CD4-positive, alpha-beta memory T cell (primary cell): ENCODE measurements at regions not wholly inside any gene's neighbourhood (a gene's known extent, or its start where the extent isn't known, plus 50 kb on each side); places are given as distances from the start of the nearest gene placed in this dataset.

Experiments used
- CTCF ChIA-PET: fragments of 350-600 bp; sonication (Branson Sonifier 250); formaldehyde crosslinking; loops from one replicate; lab custom pipeline; 2021; ENCODE audit warnings: inconsistent platforms; ENCODE audit not compliant: partially characterized antibody; lab: Charles Lee
- POLR2A ChIA-PET: fragments of 350-600 bp; sonication (Branson Sonifier 250); formaldehyde crosslinking; loops from one replicate; lab custom pipeline; 2021; ENCODE audit not compliant: partially characterized antibody; lab: Charles Lee
- DNase-seq, 5 donors: peaks; one replicate each; pipeline versions ENCODE4 v3.0.0 to v3.0.0-alpha.2; 2020 to 2022; ENCODE audit warnings: mixed read lengths in 1 of 5
- H3K27ac ChIP-seq: one replicate; pipeline ENCODE4 v1.7.0; 2013; ENCODE audit warnings: low read depth, low read length
- H3K27me3 ChIP-seq: 2 replicates; pipeline ENCODE4 v1.7.0; 2013; ENCODE audit warnings: mild to moderate bottlenecking, low read length, moderate library complexity; ENCODE audit not compliant: insufficient read depth
- H3K36me3 ChIP-seq: 2 replicates; pipeline ENCODE4 v1.7.0; 2013; ENCODE audit warnings: mild to moderate bottlenecking, low read length, moderate library complexity; ENCODE audit not compliant: insufficient read depth
- H3K4me1 ChIP-seq: 2 replicates; pipeline ENCODE4 v1.7.0; 2013; ENCODE audit warnings: mild to moderate bottlenecking, low read length, moderate library complexity; ENCODE audit not compliant: insufficient read depth
- H3K4me3 ChIP-seq, 2 donors: one replicate each; pipeline ENCODE4 v1.7.0; 2013; ENCODE audit warnings: low read length in 2 of 2, mild to moderate bottlenecking in 1 of 2
- H3K9me3 ChIP-seq, 2 donors: one replicate each; pipeline ENCODE4 v1.7.0; 2013; ENCODE audit warnings: low read length in 2 of 2, control low read depth in 1 of 2; ENCODE audit not compliant: control insufficient read depth in 1 of 2
- H3K27ac Mint-ChIP-seq, 7 donors: one replicate each; pipeline ENCODE4 v1.8.0; 2020 to 2021; ENCODE audit warnings: mixed read lengths in 7 of 7, mild to moderate bottlenecking in 6 of 7, inconsistent platforms in 3 of 7, moderate library complexity in 3 of 7
- H3K27me3 Mint-ChIP-seq, 2 donors: one replicate each; pipeline ENCODE4 v1.8.0; 2020 to 2021; ENCODE audit warnings: mixed read lengths in 2 of 2
- H3K36me3 Mint-ChIP-seq, 2 donors: one replicate each; pipeline ENCODE4 v1.8.0; 2020 to 2021; ENCODE audit warnings: mixed read lengths in 2 of 2, inconsistent platforms in 1 of 2, mild to moderate bottlenecking in 1 of 2
- H3K4me1 Mint-ChIP-seq, 4 donors: one replicate each; pipeline ENCODE4 v1.8.0; 2020 to 2021; ENCODE audit warnings: mixed read lengths in 4 of 4, mild to moderate bottlenecking in 1 of 4
- H3K4me3 Mint-ChIP-seq, 8 donors: one replicate each; pipeline ENCODE4 v1.8.0; 2020 to 2021; ENCODE audit warnings: mixed read lengths in 8 of 8, mild to moderate bottlenecking in 7 of 8, moderate library complexity in 6 of 8, inconsistent platforms in 3 of 8
- H3K9me3 Mint-ChIP-seq, 8 donors: one replicate each; pipeline ENCODE4 v1.8.0; 2020 to 2021; ENCODE audit warnings: mixed read lengths in 8 of 8, mild to moderate bottlenecking in 5 of 8, inconsistent platforms in 3 of 8, moderate library complexity in 1 of 8
- intact Hi-C: fragments of 100-400 bp; cut with micrococcal nuclease; formaldehyde crosslinking; loops from one replicate; pipeline ENCODE4 v1.15.1; 2023

GRCh38 chr3:157810924-157811718 is 295.1 kb downstream of the SHOX2 start:
- intact Hi-C loops: no loop called here
- peaks cover 0 to 2% of the 10 kb centered on the region in 2 donors for H3K27me3 Mint-ChIP-seq
- Histone ChIP-seq H3K36me3 (no peaks in the 10 kb centered on the region), H3K27me3 (no peaks in the 10 kb centered on the region), H3K27ac (no peak overlapping the region), H3K4me1 (no peaks in the 10 kb centered on the region), H3K4me3 (no peak overlapping the region), H3K9me3 (no peaks in the 10 kb centered on the region)
- peaks cover 0 to 4% (median 0%) of the 10 kb centered on the region in 8 donors for H3K9me3 Mint-ChIP-seq
- DNase-seq: no peak
- H3K36me3 Mint-ChIP-seq: no peaks in the 10 kb centered on the region
- CTCF ChIA-PET: no interaction called here
- POLR2A ChIA-PET: no interaction called here
- H3K4me1 Mint-ChIP-seq: no peaks in the 10 kb centered on the region
- H3K4me3 Mint-ChIP-seq: no peak overlapping the region
- no peak overlapping the region for H3K27ac Mint-ChIP-seq

GRCh38 chr3:157807280-157807679 is 298.9 kb downstream of the SHOX2 start:
- intact Hi-C loops: no loop called here
- no peak overlapping the region for H3K4me3 ChIP-seq
- H3K27me3 Mint-ChIP-seq: peaks cover 0 to 3% of the 10 kb centered on the region in 2 donors
- no peak overlapping the region for H3K4me3 Mint-ChIP-seq
- no peak overlapping the region for H3K27ac Mint-ChIP-seq
- H3K27ac ChIP-seq: no peak overlapping the region
- H3K9me3 Mint-ChIP-seq: peaks cover 2 to 14% (median 6%) of the 10 kb centered on the region in 8 donors
- no peaks in the 10 kb centered on the region for H3K4me1 Mint-ChIP-seq
- H3K9me3 ChIP-seq: no peaks in the 10 kb centered on the region
- no peaks in the 10 kb centered on the region for H3K4me1 ChIP-seq
- DNase-seq: no peak
- ChIA-PET POLR2A (no interaction called here), CTCF (no interaction called here)
- no peaks in the 10 kb centered on the region for H3K27me3 ChIP-seq
- no peaks in the 10 kb centered on the region for H3K36me3 ChIP-seq
- H3K36me3 Mint-ChIP-seq: peaks cover 0 to 1% of the 10 kb centered on the region in 2 donors

GRCh38 chr3:157805538-157805937 is 300.7 kb downstream of the SHOX2 start:
- no peaks in the 10 kb centered on the region for H3K27me3 ChIP-seq
- H3K27ac ChIP-seq: no peak overlapping the region
- DNase-seq: no peak
- intact Hi-C loops: no loop called here
- Mint-ChIP-seq H3K27ac (no peak overlapping the region), H3K9me3 (peaks cover 7 to 29% (median 12%) of the 10 kb centered on the region in 8 donors), H3K36me3 (peaks cover 0 to 4% of the 10 kb centered on the region in 2 donors), H3K27me3 (peaks cover 0 to 3% of the 10 kb centered on the region in 2 donors), H3K4me3 (no peak overlapping the region), H3K4me1 (no peaks in the 10 kb centered on the region)
- CTCF ChIA-PET: no interaction called here
- H3K36me3 ChIP-seq: no peaks in the 10 kb centered on the region
- H3K4me1 ChIP-seq: no peaks in the 10 kb centered on the region
- H3K9me3 ChIP-seq: no peaks in the 10 kb centered on the region
- no peak overlapping the region for H3K4me3 ChIP-seq
- POLR2A ChIA-PET: no interaction called here

- H3K9me3 ChIP-seq: no peaks in the 10 kb centered on the region
Measured at GRCh38 chr3:157794771-157795170, 291.6 kb upstream of the VEPH1 start.

GRCh38 chr3:157793745-157794144 is 290.5 kb upstream of the VEPH1 start:
- no peak for DNase-seq
- no peak overlapping the region for H3K27ac Mint-ChIP-seq
- intact Hi-C loops: no loop called here
- no peak overlapping the region for H3K4me3 Mint-ChIP-seq
- H3K4me1 Mint-ChIP-seq: no peaks in the 10 kb centered on the region
- Histone ChIP-seq H3K27ac (no peak overlapping the region), H3K27me3 (no peaks in the 10 kb centered on the region), H3K4me3 (no peak overlapping the region), H3K36me3 (no peaks in the 10 kb centered on the region), H3K9me3 (no peaks in the 10 kb centered on the region), H3K4me1 (no peaks in the 10 kb centered on the region)
- H3K9me3 Mint-ChIP-seq: peaks cover 2 to 6% (median 4%) of the 10 kb centered on the region in 8 donors
- CTCF ChIA-PET: no interaction called here
- H3K36me3 Mint-ChIP-seq: no peaks in the 10 kb centered on the region
- no peaks in the 10 kb centered on the region for H3K27me3 Mint-ChIP-seq
- POLR2A ChIA-PET: no interaction called here

More at GRCh38 chr3:157794771-157795170, 291.6 kb upstream of the VEPH1 start:
- Histone ChIP-seq H3K27me3 (no peaks in the 10 kb centered on the region), H3K27ac (no peak overlapping the region), H3K4me1 (no peaks in the 10 kb centered on the region), H3K4me3 (no peak overlapping the region), H3K36me3 (no peaks in the 10 kb centered on the region)
- intact Hi-C loops: no loop called here
- Mint-ChIP-seq H3K9me3 (peaks cover 0 to 16% (median 10%) of the 10 kb centered on the region in 8 donors), H3K27me3 (no peaks in the 10 kb centered on the region), H3K27ac (no peak overlapping the region), H3K4me3 (no peak overlapping the region), H3K36me3 (no peaks in the 10 kb centered on the region), H3K4me1 (no peaks in the 10 kb centered on the region)
- ChIA-PET CTCF (no interaction called here), POLR2A (no interaction called here)
- DNase-seq: no peak

GRCh38 chr3:157789162-157789561 is 285.9 kb upstream of the VEPH1 start:
- no peaks in the 10 kb centered on the region for H3K9me3 ChIP-seq
- no peak overlapping the region for H3K27ac Mint-ChIP-seq
- POLR2A ChIA-PET: no interaction called here
- CTCF ChIA-PET: no interaction called here
- no peak overlapping the region for H3K4me3 Mint-ChIP-seq
- no peaks in the 10 kb centered on the region for H3K27me3 Mint-ChIP-seq
- no peaks in the 10 kb centered on the region for H3K27me3 ChIP-seq
- H3K27ac ChIP-seq: no peak overlapping the region
- peaks cover 0 to 5% (median 1%) of the 10 kb centered on the region in 8 donors for H3K9me3 Mint-ChIP-seq
- H3K4me1 ChIP-seq: no peaks in the 10 kb centered on the region
- no peaks in the 10 kb centered on the region for H3K36me3 ChIP-seq
- no peaks in the 10 kb centered on the region for H3K36me3 Mint-ChIP-seq
- no peak overlapping the region for H3K4me3 ChIP-seq
- intact Hi-C loops: no loop called here
- no peak for DNase-seq
- no peaks in the 10 kb centered on the region for H3K4me1 Mint-ChIP-seq

GRCh38 chr3:157786618-157787017 is 283.4 kb upstream of the VEPH1 start:
- POLR2A ChIA-PET: no interaction called here
- CTCF ChIA-PET: interaction anchor here (1.5 kb wide), 1 partner anchor 10 kb away, joined by 3 read pairs; no protein-coding TSS in a partner anchor
- H3K9me3 ChIP-seq: no peaks in the 10 kb centered on the region
- no peaks in the 10 kb centered on the region for H3K27me3 ChIP-seq
- Mint-ChIP-seq H3K4me1 (no peaks in the 10 kb centered on the region), H3K36me3 (no peaks in the 10 kb centered on the region), H3K27me3 (no peaks in the 10 kb centered on the region), H3K9me3 (peaks cover 0 to 5% (median 2%) of the 10 kb centered on the region in 8 donors), H3K4me3 (no peak overlapping the region), H3K27ac (peak overlapping the region in 1 of 7 donors; percentile 38)
- H3K27ac ChIP-seq: no peak overlapping the region
- intact Hi-C loops: no loop called here
- H3K36me3 ChIP-seq: no peaks in the 10 kb centered on the region
- H3K4me1 ChIP-seq: no peaks in the 10 kb centered on the region
- H3K4me3 ChIP-seq: no peak overlapping the region
- DNase-seq: no peak
